ENCODE measurements at regions not wholly inside any gene's neighbourhood (a gene's known extent, or its start where the extent isn't known, plus 50 kb on each side); places are given as distances from the start of the nearest gene placed in this dataset.

- no peak for DNase-seq
Measured at GRCh38 chr2:16023506-16024360, 83.4 kb downstream of the MYCN start.

- DNase-seq, result no peak
Measured at GRCh38 chr2:16022548-16023240, 82.3 kb downstream of the MYCN start.

DNA sequence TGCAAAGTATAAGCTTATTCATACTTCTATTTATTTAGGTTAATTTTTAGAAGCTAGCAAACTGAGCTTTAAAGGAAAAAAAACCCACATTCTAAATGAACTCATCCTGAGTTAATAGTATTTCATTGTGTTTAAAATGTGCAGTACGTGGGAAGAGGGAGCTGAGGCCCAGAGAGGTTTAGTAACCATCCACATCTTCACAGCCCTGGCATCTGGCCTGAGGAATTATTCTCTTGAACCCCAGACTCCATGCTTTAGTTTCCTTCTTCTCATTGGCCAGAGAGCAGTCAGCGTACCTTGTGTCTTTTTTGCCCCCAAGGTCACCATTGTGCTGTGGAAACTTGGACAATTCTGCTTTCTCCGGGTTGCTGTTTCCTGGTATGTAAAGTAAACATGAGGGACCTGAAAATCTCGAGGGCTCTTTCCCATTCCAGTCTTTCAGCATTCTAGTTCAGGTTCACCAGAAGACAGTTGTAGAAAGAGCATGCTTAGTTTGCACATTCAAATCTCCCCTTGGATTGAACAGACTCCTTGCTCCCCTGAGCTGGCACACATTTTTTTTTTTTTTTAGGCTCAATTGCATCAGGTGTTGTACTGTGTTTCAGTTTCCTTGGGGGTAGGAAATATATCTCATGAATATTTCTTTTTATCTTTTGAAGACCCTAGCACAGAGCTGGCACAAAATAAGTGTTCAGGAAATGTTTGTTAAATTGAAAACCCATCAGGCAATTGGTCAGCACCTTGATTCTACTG is 81.4 kb downstream of the MYCN start:
- DNase-seq, result no peak

GRCh38 chr2:16020389-16021008 is 80.1 kb downstream of the MYCN start:
- DNase-seq, result no peak

DNA sequence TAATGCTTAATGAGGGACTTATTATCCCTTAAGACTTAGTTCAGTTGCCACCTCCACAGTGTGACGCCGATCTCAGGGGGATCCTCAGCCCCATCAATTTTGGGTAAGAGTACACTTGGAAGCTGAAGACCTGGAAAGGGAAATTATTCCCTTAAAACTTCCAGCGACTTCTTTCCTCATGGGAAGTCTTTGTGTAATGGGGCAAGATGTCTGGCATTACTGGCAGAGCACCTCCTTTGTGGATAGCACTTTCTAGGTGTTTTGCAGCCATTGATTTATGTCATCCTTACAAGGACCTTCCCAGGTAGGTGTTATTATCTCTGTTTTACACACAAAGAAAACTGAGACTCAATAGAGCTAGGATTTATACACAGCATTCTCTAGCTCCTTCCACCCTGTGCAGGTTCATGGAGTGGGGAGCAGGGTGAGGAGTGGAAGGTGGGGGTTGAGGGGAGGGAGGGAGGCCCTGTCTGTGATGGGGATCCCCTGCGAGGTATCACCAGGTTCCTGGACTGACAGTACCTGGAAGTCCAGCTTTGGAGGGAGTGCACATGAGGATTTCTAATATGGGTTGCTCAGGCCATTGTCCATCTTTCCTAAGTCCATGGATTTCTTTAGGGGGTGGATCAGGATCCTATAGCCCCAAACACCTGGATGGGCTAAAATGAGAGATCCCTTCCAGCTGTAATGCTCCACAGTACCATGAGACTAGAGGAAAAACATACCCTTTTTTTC is 79.4 kb downstream of the MYCN start:
- no peak for DNase-seq

- no peak for DNase-seq
Measured at GRCh38 chr2:16019060-16019480, 78.7 kb downstream of the MYCN start.

- DNase-seq, result no peak
Measured at GRCh38 chr2:16018277-16019059, 78.1 kb downstream of the MYCN start.

GRCh38 chr2:16016282-16016681 is 75.9 kb downstream of the MYCN start:
- no peak for DNase-seq

GRCh38 chr2:16015903-16016265 is 75.5 kb downstream of the MYCN start:
- no peak for DNase-seq

- DNase-seq, result no peak
Measured at GRCh38 chr2:16015210-16015902, 75.0 kb downstream of the MYCN start.

DNA sequence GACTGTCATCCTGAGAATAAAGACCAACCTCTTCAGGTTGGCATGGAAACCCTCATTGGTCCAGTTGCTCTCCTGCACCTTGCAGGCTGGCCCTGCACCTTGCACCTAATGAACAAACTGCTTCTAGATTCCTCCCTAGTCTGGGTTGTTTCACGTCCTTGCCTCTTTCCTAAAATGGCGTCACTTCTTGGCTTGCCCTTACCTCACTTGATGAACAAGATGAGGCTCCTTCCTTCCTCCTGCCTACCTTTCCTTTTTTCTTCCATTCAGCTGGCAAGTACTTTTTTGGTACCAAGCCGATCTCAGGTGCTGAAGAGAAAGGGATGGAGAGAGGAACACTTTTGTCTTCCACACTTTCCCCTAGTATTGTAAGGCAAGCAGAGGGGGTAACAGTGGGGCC is 74.5 kb downstream of the MYCN start:
- no peak for DNase-seq

DNA sequence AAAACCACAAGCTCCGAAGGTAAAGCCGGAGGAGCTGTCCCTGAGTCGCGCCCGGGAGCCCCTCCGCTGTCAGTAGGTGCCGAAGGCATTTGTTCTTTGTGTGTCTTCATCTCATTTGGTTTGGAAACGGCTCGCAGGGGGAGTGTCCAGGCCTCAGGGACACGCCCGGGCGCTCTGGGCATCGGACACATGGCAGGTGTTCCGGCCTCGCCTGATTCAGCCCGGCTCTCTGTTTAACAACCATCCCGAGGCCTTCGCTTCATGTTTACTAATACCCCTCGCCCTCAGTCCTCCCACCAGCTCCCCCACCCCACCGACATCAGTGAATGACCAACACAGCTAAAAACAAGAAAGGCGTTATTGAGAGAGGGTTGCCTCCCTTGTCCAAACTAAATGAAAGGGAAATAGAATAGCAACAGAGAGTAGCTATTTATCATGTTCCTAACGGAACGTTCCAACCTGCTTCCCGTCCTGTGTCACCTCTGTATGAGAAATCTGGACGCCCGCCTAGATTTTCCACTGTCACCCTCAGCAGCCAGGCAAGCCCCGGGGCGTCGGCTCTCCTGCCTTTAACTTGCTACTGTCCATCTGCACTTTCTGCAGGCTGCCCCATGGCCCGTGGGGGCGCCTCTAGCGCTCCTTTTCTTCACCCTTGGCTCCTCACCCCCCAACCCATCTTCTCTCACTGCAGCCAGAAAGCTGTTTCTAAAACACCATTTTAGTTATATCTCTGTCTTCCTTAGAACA is 73.9 kb downstream of the MYCN start:
- no peak for DNase-seq

DNA sequence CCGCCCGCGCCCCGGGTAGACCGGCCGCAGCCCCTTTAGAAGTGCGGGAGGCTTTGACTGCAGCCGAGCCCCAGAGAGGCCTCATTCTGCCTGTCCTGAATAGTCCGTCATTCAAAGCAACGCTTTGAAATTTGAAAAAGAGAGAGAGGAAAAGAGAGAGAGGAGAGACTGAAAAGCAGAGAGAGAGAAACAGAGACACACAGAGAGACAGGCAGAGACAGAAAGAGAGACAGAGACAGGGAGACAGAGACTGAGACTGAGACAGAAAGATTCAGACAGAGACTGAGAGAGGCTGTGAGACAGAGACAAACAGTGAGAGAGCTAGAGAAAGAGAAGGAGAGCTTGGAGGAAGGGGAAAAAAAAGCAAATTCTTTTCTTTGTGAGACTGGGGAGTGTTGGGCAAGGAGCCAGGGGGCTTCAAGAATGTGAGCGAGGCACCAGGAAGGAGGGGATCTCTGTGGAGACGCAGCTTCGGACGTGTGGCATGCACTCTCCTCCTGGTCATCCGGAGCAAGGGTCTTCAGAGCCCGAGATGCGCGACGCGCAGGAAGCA is 73.1 kb downstream of the MYCN start:
- no peak for DNase-seq

DNA sequence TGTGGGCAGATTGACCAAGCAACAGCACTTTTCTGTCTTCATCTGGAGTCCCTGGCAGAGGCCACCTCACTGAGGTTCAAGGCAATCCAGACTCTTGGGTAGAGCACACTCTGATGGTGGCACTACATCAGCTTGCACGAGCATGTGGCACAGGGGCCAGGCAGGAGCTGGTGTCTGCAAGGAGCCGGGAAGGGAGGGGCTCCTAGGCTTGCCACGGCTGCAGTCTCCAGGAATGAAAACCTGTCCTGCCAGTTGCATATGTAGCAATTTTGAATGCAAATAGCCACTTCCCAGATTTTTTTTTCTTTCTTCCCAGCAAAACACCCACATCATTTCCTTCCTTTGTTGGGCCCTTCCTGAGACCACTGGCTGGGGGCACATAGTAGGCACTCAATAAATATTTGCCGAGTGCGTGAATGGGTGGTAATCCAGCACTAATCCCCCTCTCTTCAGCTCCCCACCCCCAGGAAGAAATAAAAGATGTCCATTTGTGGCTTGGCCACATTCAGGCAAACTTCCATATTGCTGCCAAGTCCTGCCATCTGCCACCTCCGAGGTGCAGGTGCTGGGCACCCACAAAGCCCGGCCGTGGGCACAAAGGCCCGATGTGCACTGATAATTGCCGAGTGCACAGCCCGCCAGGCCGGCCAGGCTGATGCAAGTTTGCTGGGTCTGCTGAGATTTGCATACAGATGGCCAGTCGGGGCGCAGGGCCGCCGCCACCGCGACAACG is 72.4 kb downstream of the MYCN start:
- DNase-seq, result no peak

DNA sequence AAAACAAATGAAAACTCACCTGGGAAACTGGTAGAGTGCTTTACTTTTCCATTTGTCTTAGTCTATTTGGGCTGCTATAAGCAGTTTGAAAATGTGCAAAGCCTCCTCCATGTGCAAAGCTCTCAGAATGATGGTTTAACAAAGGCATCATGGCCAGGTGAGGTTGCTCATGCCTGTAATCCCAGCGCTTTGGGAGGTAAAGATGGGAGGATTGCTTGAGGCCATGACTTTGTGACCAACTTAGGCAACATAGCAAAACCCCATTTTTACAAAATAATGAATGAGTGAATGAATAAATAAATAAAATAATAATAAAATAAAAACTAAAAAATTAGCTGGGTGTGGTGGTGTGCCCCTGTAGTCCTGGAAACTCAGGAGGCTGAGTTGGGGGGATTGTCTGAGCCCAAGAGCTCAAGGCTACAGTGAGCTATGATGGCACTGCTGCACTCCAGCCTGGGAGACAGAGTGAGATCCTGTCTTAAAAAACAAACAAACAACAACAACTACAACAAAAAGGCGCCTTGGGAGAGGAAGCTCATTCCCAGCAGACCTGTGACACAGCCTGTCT is 71.8 kb downstream of the MYCN start:
- no peak for DNase-seq

DNA sequence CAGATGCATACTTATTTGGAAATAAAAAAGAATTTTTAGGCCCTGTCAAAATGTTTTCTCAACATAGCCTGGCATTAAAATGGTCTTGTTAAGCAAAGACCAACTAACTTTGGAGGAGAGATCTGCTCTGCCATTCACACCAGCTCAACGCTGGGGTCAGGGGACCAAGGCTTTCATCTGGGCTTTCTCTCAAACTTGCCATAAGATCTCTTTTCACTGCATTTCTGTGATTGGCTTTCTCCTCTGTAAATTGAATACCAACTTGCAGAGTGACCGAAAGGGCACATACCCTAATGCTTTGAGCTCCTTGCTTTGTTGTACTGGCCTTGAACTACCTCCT is 71.2 kb downstream of the MYCN start:
- DNase-seq, result no peak

DNA sequence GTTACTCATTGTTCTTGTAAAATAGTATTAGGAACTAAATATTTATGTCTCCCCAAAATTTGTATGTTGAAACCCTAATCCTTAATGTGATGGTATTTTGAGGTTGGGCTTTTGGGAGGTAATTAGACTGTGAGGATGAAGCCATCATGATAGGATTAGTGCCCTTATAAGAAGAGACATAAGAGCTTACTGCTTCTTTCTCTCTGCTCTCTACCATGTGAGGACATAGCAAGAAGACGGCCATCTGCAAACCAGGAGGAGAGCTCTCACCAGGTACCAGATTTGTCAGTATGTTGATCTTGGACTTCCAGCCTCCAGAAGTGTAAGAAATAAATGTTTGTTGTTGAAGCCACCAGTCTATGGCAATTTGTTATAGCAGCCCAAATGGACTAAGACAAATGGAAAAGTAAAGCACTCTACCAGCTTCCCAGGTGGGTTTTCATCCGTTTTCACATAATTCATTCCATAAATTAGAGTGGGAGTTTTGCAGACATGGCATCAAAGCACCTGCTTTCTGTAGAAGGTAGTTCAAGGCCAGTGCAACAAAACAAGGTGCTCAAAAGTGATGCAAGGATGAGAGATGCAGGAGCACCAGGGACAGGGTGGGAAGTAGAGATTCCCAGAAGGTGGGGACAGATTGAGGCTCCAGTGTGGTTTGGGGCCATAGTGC is 70.7 kb downstream of the MYCN start:
- no peak for DNase-seq

GRCh38 chr2:16010011-16010410 is 69.7 kb downstream of the MYCN start:
- no peak for DNase-seq
